ENCODE measurements at regions not wholly inside any gene's neighbourhood (a gene's known extent, or its start where the extent isn't known, plus 50 kb on each side); places are given as distances from the start of the nearest gene placed in this dataset.
"Not testable (repeated sequence)": the region's sequence is repeated elsewhere in the genome, so short reads cannot be mapped to it uniquely, and the experiment has no call there.

DNA sequence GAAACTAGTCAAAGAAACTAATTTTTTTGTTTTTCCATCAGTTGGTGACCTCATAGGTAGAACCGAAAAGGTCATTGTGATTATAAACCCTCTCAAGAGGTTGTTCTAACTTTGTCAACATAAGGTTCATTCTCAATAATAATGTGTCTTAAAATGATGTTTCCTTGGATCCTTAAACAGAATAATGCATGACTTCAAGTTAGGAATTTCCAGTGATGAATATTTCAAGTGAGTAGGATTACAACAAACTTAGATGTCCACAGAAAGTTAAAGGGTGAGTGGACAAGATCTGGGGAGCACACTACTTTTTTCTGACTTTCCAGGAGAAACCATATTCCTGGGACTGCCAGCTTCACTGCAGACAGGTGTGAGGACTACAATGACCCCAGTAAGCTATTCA is 239.0 kb upstream of the PTGER4 start:
- TF ChIP-seq, protein P1, sequence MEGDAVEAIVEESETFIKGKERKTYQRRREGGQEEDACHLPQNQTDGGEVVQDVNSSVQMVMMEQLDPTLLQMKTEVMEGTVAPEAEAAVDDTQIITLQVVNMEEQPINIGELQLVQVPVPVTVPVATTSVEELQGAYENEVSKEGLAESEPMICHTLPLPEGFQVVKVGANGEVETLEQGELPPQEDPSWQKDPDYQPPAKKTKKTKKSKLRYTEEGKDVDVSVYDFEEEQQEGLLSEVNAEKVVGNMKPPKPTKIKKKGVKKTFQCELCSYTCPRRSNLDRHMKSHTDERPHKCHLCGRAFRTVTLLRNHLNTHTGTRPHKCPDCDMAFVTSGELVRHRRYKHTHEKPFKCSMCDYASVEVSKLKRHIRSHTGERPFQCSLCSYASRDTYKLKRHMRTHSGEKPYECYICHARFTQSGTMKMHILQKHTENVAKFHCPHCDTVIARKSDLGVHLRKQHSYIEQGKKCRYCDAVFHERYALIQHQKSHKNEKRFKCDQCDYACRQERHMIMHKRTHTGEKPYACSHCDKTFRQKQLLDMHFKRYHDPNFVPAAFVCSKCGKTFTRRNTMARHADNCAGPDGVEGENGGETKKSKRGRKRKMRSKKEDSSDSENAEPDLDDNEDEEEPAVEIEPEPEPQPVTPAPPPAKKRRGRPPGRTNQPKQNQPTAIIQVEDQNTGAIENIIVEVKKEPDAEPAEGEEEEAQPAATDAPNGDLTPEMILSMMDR (IDR thresholded peaks at IDR 0.05; ENCODE audit: insufficient read depth, low read length, poor library complexity, severe bottlenecking) = no peak
- Histone ChIP-seq H3K36me3 (ENCODE audit: control insufficient read depth, insufficient read depth, low read length) (no peaks in the 10 kb centered on the region), H3K27me3 (replicated peaks; ENCODE audit: control insufficient read depth, insufficient read depth, low read length) (no peaks in the 10 kb centered on the region), H3K4me3 (replicated peaks; ENCODE audit: low read depth, low read length) (no peak overlapping the region)
- DNase-seq (ENCODE audit: extremely low read depth, insufficient read length) = no peak

DNA sequence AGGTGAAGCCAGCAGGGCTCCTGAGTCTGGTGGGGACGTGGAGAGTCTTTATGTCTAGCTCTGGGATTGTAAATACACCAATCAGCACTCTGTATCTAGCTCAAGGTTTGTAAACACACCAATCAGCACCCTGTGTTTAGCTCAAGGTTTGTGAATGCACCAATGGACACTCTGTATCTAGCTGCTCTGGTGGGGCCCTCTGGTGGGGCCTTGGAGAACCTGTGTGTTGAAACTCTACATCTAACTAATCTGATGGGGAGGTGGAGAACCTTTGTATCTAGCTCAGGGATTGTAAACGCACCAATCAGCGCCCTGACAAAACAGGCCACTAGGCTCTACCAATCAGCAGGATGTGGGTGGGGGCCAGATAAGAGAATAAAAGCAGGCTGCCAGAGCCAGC is 240.6 kb upstream of the PTGER4 start:
- not testable (repeated sequence) for H3K36me3 ChIP-seq (ENCODE audit: control insufficient read depth, insufficient read depth, low read length); H3K27me3 ChIP-seq (replicated peaks; ENCODE audit: control insufficient read depth, insufficient read depth, low read length); H3K4me3 ChIP-seq (replicated peaks; ENCODE audit: low read depth, low read length); DNase-seq (ENCODE audit: extremely low read depth, insufficient read length)

DNA sequence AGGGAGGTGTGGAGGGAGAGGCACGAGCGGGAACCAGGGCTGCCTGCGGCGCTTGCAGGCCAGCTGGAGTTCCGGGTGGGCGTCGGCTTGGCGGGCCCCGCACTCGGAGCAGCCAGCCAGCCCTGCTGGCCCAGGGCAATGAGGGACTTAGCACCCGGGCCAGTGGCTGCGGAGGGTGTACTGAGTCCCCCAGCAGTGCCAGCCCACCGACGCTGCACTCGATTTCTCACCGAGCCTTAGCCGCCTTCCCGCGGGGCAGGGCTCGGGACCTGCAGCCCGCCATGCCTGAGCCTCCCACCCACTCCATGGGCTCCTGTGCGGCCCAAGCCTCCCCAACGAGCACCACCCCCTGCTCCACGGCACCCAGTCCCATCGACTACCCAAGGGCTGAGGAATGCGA is 241.1 kb upstream of the PTGER4 start:
- not testable (repeated sequence) for DNase-seq (ENCODE audit: extremely low read depth, insufficient read length); H3K27me3 ChIP-seq (replicated peaks; ENCODE audit: control insufficient read depth, insufficient read depth, low read length); H3K36me3 ChIP-seq (ENCODE audit: control insufficient read depth, insufficient read depth, low read length); H3K4me3 ChIP-seq (replicated peaks; ENCODE audit: low read depth, low read length)

DNA sequence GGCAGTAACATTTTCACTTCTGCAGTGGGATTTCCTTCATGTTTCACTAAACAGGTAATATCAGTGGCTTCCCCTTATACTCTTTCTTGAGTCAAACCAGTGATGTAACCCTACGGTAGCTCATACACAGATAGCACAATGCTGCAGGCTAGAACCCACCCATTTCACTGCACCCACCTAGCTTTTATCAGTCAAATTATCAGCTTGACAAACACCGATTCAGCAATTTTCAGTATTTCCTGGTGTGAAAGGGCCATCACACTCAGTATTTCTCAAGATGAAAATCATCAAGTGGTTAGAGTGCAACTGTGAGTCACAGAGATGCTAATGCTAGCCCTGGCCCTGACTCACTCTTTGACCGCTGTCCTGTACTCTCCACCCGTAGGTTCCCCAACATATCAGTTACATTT is 242.3 kb upstream of the PTGER4 start:
- TF ChIP-seq, protein P1 (IDR thresholded peaks at IDR 0.05; ENCODE audit: insufficient read depth, low read length, poor library complexity, severe bottlenecking) = no peak

DNA sequence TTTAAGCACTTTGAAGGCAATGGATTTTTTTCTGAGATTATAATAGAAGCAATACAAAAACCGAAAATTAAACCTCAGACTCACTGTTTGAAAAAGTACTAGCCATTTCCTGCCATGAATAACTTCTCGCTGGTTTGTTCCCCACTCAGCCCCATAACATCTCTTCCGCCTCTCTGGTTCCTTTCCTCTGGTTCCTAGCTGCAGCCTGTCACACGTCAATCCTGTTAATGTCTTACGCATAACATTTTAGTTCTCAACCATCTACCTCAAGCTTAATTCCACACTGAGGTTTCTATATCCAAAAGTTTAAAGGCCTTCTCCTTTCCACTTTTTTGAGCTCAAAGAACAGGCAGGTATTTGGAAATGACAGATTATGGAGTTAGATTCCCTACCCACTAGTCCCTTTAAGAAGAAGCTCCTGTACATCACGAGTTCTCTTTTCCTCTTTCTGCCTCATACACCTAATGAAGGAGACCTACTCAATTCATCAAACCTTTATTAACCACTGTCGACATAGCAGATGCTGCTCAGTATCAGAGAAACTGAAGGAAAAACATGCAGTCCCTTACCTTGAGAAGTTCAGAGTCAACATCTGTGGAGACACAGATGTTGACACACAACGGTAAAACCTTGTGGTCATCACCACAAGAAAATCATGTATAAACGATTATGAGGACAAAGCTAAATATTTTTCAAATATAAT is 243.0 kb upstream of the PTGER4 start:
- Histone ChIP-seq H3K27me3 (replicated peaks; ENCODE audit: control insufficient read depth, insufficient read depth, low read length) (no peaks in the 10 kb centered on the region), H3K4me3 (replicated peaks; ENCODE audit: low read depth, low read length) (no peak overlapping the region), H3K36me3 (ENCODE audit: control insufficient read depth, insufficient read depth, low read length) (no peaks in the 10 kb centered on the region)
- TF ChIP-seq, protein P1 (IDR thresholded peaks at IDR 0.05; ENCODE audit: insufficient read depth, low read length, poor library complexity, severe bottlenecking) = no peak
- DNase-seq (ENCODE audit: extremely low read depth, insufficient read length) = no peak

More for the DNA sequence above, 242.3 kb upstream of the PTGER4 start:
- Histone ChIP-seq H3K27me3 (replicated peaks; ENCODE audit: control insufficient read depth, insufficient read depth, low read length) (no peaks in the 10 kb centered on the region), H3K36me3 (ENCODE audit: control insufficient read depth, insufficient read depth, low read length) (no peaks in the 10 kb centered on the region), H3K4me3 (replicated peaks; ENCODE audit: low read depth, low read length) (no peak overlapping the region)
- peak; percentile 12 for DNase-seq (ENCODE audit: extremely low read depth, insufficient read length)

DNA sequence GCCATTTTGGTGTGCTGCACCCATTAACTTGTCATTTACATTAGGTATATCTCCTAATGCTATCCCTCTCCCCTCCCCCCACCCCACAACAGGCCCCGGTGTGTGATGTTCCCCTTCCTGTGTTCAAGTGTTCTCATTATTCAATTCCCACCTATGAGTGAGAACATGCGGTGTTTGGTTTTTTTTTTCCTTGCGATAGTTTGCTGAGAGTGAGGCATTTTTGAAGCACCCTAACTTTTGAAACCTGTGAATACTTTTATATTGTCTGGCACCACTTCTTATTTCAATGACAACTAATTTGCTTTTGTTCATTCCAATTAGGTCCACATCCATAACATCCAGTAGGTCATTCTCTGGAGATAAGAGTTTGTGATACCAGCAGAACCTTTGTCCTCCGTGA is 244.0 kb upstream of the PTGER4 start:
- H3K4me3 ChIP-seq (replicated peaks; ENCODE audit: low read depth, low read length); DNase-seq (ENCODE audit: extremely low read depth, insufficient read length); H3K27me3 ChIP-seq (replicated peaks; ENCODE audit: control insufficient read depth, insufficient read depth, low read length); H3K36me3 ChIP-seq (ENCODE audit: control insufficient read depth, insufficient read depth, low read length): not testable (repeated sequence)

DNA sequence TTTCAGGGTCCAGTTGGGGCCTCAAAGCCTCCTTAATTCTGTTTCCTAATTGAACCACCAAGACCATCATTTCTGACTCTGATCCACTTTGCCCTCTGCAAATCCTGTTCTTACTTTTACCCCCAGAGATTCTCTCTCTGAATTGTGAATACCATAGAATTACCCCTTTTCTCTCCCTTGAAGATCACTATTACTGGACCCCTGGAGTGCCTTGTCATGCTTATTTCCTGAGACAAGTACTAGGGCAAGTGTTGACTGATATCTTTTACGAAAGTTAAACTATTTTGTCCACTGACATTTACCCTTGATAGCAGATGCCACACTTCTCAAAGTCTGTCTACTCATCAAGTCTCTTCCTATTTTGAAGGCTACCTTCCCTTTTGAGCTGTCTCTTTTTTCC is 246.9 kb upstream of the PTGER4 start:
- Histone ChIP-seq H3K4me3 (replicated peaks; ENCODE audit: low read depth, low read length) (no peak overlapping the region), H3K27me3 (replicated peaks; ENCODE audit: control insufficient read depth, insufficient read depth, low read length) (no peaks in the 10 kb centered on the region), H3K36me3 (ENCODE audit: control insufficient read depth, insufficient read depth, low read length) (no peaks in the 10 kb centered on the region)
- no peak for DNase-seq (ENCODE audit: extremely low read depth, insufficient read length)
- TF ChIP-seq, protein P1 (IDR thresholded peaks at IDR 0.05; ENCODE audit: insufficient read depth, low read length, poor library complexity, severe bottlenecking) = no peak
